D341Med (cell line): ENCODE measurements at regions not wholly inside any gene's neighbourhood (a gene's known extent, or its start where the extent isn't known, plus 50 kb on each side); places are given as distances from the start of the nearest gene placed in this dataset.
"Not testable (repeated sequence)": the region's sequence is repeated elsewhere in the genome, so short reads cannot be mapped to it uniquely, and the experiment has no call there.

Experiments used
- DNase-seq: peaks from one replicate; pipeline ENCODE4 v3.0.0; 2012; ENCODE audit warnings: low spot score

- peak; percentile 59 for DNase-seq
Measured at GRCh38 chrX:1140236-1140681, 72.2 kb downstream of the CRLF2 start.

GRCh38 chrX:1139185-1139500 is 73.3 kb downstream of the CRLF2 start:
- DNase-seq: no peak

DNA sequence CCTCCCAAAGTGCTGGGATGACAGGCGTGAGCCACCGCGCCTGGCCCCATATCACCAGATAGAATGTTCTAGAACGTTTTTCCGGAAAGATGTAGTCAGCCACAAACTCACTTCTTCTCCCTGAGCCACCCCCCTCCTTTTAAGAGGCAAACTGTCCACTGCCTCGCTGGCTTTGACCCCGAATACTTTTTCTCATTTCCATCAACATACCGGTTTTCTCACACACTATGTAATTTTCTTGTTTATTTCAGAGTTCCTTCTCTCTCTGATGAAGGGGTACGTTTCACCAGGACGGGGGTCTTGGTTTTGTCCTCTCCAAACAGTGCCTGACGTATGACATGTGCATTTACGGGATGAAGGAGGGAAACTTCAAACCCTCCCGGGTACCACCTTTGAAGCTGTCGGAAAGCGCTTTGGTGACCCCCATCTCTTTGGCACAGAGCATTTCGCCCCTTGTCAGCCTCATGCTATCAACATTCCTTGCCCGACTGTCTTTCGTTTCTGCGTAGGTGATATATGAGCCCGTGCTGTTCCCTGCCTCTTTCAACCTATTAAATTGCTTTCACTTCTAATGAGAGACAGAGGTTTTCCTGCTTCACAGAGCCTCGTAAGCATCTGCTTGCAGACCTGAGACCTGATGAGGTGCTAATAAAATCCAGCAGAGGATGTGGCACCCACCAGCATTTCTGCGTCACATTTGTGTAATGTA is 73.8 kb downstream of the CRLF2 start:
- no peak for DNase-seq

DNA sequence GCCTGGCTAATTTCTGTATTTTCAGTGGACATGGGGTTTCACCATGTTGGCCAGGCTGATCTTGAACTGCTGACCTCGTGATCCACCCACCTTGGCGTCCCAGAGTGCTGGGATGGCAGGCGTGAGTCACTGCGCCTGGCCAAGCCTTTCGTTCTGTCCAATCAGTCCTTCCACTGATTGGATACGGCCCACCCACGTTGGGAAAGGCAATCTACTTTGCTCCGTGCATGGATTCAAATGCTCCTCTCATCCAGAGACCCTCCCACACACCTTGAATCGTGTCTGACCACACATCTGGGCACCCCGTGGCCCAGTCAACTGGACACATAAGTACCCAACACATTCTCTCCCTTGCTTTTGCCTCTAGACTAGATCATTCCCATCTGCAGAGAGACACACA is 74.9 kb downstream of the CRLF2 start:
- DNase-seq: no peak

DNA sequence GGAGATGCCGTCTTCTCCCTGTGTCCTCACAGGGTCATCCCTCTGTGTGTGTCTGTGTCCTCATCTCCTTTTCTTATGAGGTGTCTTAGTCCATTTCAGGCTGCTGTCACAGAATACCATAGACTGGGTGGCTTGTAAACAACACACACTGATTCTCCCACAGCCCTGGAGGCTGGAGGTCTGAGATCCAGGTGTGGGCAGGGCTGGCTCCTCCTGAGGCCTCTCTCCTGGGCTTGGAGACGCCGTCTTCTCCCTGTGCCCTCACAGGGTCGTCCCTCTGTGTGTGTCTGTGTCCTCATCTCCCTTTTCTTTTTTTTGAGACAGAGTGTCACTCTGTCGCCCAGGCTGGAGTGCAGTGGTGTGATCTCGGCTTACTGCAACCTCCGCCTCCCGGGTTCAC is 75.9 kb downstream of the CRLF2 start:
- not testable (repeated sequence) for DNase-seq

DNA sequence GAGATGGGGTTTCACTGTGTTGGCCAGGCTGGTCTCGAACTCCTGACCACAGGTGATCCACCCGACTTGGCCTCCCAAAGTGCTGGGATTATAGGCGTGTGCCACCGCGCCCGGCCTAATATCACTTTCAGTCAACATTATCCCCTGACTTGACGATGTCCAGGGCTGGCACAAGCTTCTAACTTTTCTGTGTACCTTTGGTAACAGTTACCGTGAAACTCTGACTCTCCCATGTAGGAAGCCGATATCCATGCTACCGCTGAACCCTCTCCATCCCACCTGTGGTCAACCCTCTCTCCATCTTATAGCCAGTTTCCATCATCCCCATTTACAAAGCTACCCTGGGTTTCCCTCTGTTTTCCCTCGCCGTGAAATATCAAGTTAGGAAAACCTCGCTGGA is 77.5 kb downstream of the CRLF2 start:
- DNase-seq: no peak

DNA sequence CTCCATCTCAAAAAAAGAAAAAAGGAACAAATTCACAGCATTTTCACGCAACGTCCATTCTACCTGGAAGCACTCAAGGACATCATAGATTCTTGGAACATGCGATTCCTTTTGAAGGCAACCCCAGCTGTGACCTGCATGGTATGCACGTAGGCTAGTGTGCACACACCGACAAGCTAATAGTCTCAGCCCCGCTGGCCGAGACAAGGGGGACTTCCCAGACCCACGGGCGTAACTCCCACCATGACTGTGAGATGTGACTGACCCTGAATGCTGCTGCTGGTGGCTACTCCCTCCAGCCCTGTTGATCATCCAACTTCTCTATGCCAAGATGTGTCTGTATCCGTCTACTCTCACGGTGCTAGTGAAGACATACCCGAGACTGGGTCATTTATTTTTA is 78.3 kb downstream of the CRLF2 start:
- DNase-seq: no peak

- no peak for DNase-seq
Measured at GRCh38 chrX:1126738-1127137, 85.7 kb downstream of the CRLF2 start.

DNA sequence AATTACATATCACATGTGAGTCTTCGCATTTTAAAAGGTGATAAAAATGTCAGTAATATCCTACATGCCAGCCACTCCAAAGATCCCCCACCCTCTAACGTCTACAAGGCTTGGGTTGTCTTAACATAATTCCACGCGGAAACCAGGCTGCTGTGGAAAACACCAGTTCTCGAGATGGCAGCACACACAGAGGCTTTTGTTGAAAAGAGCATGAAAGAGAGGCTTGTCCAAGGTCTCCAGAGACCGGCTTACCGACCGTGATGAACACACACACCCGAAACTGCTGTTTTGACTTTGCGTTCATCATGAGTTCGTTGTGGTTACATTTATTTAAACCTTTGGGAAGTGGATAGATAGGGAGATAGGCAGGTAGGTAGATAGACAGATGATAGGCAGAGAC is 87.9 kb downstream of the CRLF2 start:
- no peak for DNase-seq

- DNase-seq: not testable (repeated sequence)
Measured at GRCh38 chrX:1122851-1123250, 89.6 kb downstream of the CRLF2 start.

DNA sequence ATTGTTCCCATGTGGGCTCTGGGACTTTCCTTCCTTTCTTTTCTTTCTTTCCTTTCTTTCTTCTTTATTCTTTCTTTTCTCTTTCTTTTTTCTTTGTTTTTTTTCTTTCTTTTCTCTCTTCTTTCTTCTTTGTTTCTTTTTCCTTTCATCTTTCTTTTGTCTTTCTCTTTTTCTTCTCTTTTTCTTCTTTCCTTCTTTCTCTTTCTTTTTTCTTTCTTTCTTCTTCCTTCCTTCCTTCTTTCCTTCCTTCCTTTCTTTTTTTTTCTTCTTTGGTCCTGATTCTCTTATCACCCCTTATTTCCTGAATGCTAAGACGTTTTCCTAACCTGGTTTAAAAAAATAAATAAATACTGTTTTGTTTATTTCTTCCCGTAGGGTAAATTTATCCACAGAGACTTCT is 93.2 kb downstream of the CRLF2 start:
- no peak for DNase-seq

- no peak for DNase-seq
Measured at GRCh38 chrX:1118572-1119199, 93.8 kb downstream of the CRLF2 start.

DNA sequence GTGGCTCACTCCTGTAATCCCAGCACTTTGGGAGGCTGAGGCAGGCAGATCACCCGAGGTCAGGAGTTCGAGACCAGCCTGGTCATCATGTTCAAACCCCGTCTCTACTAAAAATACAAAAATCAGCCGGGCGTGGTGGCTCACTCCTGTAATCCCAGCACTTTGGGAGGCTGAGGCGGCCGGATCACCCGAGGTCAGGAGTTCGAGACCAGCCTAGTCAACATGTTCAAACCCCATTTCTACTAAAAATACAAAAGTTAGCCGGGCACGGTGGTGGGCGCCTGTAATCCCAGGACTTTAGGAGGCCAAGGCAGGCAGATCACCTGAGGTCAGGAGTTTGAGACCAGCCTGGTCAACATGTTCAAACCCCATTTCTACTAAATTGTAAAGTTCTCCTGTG is 97.0 kb downstream of the CRLF2 start:
- not testable (repeated sequence) for DNase-seq

- no peak for DNase-seq
Measured at GRCh38 chrX:1112321-1112720, 100.1 kb downstream of the CRLF2 start.

DNA sequence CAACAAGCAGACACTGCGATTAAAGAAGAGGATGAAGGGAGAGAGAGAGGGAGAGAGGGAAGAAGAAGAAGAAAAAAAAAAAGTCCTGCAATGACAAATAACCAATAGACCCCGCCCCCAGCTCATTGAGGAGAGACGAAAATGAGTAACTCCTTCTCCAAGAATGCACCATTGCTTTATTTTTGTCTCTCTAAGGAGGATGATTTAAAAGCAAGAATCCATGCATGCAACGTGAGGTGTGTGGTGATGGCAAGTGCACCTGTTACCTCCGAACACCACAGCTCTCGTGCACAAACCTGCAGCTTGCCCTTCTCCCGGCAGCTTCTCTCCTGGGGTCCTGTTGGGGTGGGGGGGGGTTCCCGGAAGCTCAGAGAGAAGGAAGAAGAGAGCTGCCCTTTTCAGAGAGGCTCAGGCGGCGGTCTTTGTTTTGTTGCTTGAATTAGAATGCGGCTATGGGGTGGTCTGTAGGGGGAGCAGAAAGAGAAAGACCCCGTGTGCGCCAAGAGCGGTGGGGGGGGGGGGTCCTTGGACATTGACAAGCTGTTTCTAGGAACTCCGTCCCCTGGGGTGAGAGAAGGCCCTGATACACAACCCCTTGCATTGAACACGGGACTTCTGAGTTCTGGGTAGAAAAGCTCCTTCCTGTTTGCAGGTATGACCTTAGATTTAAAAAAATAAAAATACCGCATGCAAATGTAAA is 100.7 kb downstream of the CRLF2 start:
- no peak for DNase-seq

DNA sequence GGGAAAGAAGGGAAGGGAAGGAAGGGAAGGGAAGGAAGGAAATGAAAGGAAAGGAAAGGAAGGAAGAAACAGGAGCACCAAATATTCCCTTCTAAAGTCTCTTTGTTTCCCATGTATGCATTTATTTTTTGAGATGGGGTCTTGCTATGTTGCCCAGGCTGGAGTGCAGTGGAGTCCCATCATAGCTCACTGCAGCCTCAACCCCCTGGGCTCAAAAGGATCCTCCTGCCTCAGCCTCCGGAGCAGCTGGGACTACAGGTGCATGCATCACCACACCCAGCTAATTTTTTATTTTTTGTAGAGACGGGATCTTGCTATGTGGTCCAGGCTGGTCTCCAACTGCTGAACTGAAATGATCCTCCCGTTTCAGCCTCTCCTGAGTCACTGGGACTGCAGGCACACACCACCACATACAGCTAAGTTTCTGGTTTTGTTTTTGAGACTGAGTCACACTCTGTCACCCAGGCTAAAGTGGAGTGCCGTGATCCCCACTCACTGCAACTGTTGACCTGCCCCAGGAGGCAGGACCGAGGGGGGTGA is 102.8 kb downstream of the CRLF2 start:
- no peak for DNase-seq

- DNase-seq: no peak
Measured at GRCh38 chrX:1108501-1109445, 103.7 kb downstream of the CRLF2 start.

GRCh38 chrX:1106478-1107210 is 105.8 kb downstream of the CRLF2 start:
- no peak for DNase-seq

GRCh38 chrX:1105671-1106419 is 106.6 kb downstream of the CRLF2 start:
- no peak for DNase-seq

DNA sequence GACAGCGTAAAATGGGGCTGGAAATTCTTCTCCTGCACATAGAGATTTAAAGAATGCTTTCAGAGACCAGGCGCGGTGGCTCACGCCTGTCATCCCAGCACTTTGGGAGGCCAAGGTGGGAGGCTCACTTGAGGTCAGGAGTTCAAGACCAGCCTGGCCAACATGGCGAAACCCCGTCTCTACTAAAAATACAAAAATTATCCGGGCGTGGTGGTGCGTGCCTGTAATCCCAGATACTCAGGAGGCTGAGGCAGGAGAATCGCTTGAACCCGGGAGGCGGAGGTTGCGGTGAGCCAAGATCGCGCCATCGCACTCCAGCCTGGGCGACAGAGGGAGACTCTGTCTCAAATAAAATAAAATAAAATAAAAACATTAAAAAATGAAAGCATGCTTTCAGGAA is 107.4 kb downstream of the CRLF2 start:
- DNase-seq: not testable (repeated sequence)

- DNase-seq: no peak
Measured at GRCh38 chrX:1103360-1103759, 109.1 kb downstream of the CRLF2 start.
